ENCODE measurements at regions not wholly inside any gene's neighbourhood (a gene's known extent, or its start where the extent isn't known, plus 50 kb on each side); places are given as distances from the start of the nearest gene placed in this dataset.
"Not testable (repeated sequence)": the region's sequence is repeated elsewhere in the genome, so short reads cannot be mapped to it uniquely, and the experiment has no call there.

DNA sequence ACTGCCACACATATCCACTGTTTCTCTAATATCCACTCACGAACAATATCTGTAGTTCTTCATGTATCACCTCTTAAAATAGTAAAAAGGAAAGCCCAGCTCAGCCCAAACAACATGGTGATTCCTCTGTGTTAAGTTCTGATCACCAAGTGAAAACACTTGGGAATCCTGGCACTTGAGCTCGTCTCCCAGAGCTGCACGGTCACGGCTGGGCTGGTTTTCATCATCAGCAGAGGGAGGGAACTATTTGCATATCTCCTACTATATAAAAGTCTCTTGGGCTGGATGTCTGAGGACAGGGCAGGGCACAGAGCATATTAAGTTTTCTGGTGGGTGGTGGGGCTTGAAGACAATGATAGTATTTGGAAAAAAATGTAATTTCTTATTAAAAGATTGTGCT lies 870.6 kb downstream of the TMEM121 start:
- TF ChIP-seq CTCF (IDR thresholded peaks at IDR 0.05; ENCODE audit: borderline replicate concordance) = no peak
- Histone ChIP-seq H3K4me3 (no peak overlapping the region), H3K27me3 (ENCODE audit: low read depth) (peaks cover 33% of the 10 kb centered on the region), H3K36me3 (no peaks in the 10 kb centered on the region), H3K4me1 (no peaks in the 10 kb centered on the region), H3K27ac (replicated peaks) (no peak overlapping the region), H3K9me3 (replicated peaks) (no peaks in the 10 kb centered on the region)
- DNase-seq = no peak
- intact Hi-C loops (cut with micrococcal nuclease) = no loop called here

DNA sequence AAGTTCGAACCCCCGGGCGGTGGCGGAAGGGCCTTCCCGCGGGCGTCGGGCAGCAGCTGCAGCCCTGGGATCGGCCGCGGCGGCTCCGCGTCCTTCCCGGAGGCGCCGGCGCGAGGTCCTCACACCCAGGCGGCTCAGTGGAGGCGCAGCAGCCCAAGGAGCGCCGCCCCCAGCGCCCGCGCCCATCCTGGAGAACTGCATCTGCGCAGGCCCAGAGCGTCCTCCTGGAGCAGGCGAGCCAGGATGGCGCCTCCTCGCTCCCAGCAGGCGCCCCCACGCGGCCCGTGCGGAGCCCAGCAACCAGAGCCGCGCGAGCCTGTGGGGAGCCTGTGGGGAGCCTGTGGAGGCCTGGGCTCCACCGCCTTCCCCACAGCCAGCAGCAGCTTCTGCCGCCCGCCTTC lies 872.5 kb downstream of the TMEM121 start:
- H3K4me3 ChIP-seq; H3K27ac ChIP-seq (replicated peaks); H3K9me3 ChIP-seq (replicated peaks); intact Hi-C loops (cut with micrococcal nuclease); DNase-seq; H3K4me1 ChIP-seq; H3K36me3 ChIP-seq: not testable (repeated sequence)
- H3K27me3 ChIP-seq (ENCODE audit: low read depth) = peaks cover 16% of the 10 kb centered on the region

- H3K36me3 ChIP-seq; H3K4me3 ChIP-seq; H3K9me3 ChIP-seq (replicated peaks); DNase-seq; H3K4me1 ChIP-seq; H3K27ac ChIP-seq (replicated peaks); intact Hi-C loops (cut with micrococcal nuclease): not testable (repeated sequence)
- H3K27me3 ChIP-seq (ENCODE audit: low read depth) = peaks cover 12% of the 10 kb centered on the region
These were observed 874.9 kb downstream of the TMEM121 start for GRCh38 chr14:106401316-106401715.

DNA sequence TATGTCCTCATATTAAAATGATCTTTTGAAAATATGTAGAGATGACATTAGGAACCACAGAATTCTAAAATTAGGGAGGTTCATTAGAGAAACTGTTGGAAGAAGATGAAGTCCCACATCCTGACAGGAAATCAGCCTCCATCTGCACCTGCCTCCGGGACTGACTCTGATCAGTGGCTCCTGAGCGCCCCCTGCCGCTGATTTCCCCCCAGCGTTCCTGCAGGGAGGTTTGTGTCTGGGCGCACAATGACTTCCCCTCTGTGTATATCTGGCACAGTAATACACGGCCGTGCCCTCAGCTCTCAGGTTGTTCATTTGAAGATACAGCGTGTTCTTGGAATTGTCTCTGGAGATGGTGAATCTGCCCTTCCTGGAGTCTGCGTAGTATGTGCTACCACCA lies 883.8 kb downstream of the TMEM121 start:
- H3K9me3 ChIP-seq (replicated peaks); H3K36me3 ChIP-seq; H3K4me1 ChIP-seq; H3K27ac ChIP-seq (replicated peaks); intact Hi-C loops (cut with micrococcal nuclease); H3K4me3 ChIP-seq; DNase-seq: not testable (repeated sequence)
- peaks cover 31% of the 10 kb centered on the region for H3K27me3 ChIP-seq (ENCODE audit: low read depth)

DNA sequence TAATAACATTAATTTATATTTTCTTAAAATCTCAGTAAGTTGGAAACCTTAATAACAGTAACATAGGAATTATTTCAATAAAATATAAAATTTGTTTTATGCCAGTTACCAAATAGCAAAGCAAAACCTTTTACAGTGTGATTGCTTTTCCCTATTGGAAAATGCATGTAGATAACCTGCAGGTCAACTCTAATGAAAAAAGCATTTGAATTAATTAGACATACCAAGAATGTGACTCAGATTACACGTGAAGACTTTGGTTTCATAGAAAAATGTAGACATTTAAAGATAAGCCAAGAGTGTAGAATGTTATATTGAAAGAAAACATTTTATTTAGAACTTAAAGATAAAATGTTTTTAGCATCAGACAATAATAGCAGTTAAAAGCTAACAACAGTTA lies 888.1 kb downstream of the TMEM121 start:
- Histone ChIP-seq H3K9me3 (replicated peaks) (no peaks in the 10 kb centered on the region), H3K27me3 (ENCODE audit: low read depth) (peaks cover 28% of the 10 kb centered on the region), H3K4me3 (no peak overlapping the region), H3K27ac (replicated peaks) (no peak overlapping the region), H3K36me3 (no peaks in the 10 kb centered on the region), H3K4me1 (no peaks in the 10 kb centered on the region)
- intact Hi-C loops (cut with micrococcal nuclease) = no loop called here
- no peak for DNase-seq
- no peak for TF ChIP-seq CTCF (IDR thresholded peaks at IDR 0.05; ENCODE audit: borderline replicate concordance)

- Histone ChIP-seq H3K27ac (replicated peaks) (no peak overlapping the region), H3K36me3 (no peaks in the 10 kb centered on the region), H3K27me3 (ENCODE audit: low read depth) (peaks cover 25% of the 10 kb centered on the region), H3K9me3 (replicated peaks) (no peaks in the 10 kb centered on the region), H3K4me3 (no peak overlapping the region), H3K4me1 (no peaks in the 10 kb centered on the region)
- intact Hi-C loops (cut with micrococcal nuclease) = no loop called here
- TF ChIP-seq CTCF (IDR thresholded peaks at IDR 0.05; ENCODE audit: borderline replicate concordance) = peak; percentile 53
- peak; percentile 25 for DNase-seq
These were observed 891.1 kb downstream of the TMEM121 start for GRCh38 chr14:106417224-106418049.

- intact Hi-C loops (cut with micrococcal nuclease) = no loop called here
- Histone ChIP-seq H3K9me3 (replicated peaks) (no peaks in the 10 kb centered on the region), H3K36me3 (no peaks in the 10 kb centered on the region), H3K27me3 (ENCODE audit: low read depth) (peaks cover 38% of the 10 kb centered on the region), H3K27ac (replicated peaks) (no peak overlapping the region), H3K4me1 (no peaks in the 10 kb centered on the region), H3K4me3 (no peak overlapping the region)
- DNase-seq = no peak
- TF ChIP-seq CTCF (IDR thresholded peaks at IDR 0.05; ENCODE audit: borderline replicate concordance) = no peak
These were observed 893.1 kb downstream of the TMEM121 start for GRCh38 chr14:106419376-106419965.
